Dendritic cell treated with granulocyte-macrophage colony-stimulating factor and Interleukin-4, amounts not matched to agents 40 ng/mL and 50 ng/mL, for 4 days (primary cell): ENCODE measurements at regions not wholly inside any gene's neighbourhood (a gene's known extent, or its start where the extent isn't known, plus 50 kb on each side); places are given as distances from the start of the nearest gene placed in this dataset.

ENCODE experiments used
- H3K27ac Mint-ChIP-seq: one replicate; pipeline ENCODE4 v1.8.0; 2022; ENCODE audit warnings: mild to moderate bottlenecking, mixed read lengths
- H3K27me3 Mint-ChIP-seq: one replicate; pipeline ENCODE4 v1.8.0; 2022; ENCODE audit warnings: mild to moderate bottlenecking, mixed read lengths
- H3K36me3 Mint-ChIP-seq: one replicate; pipeline ENCODE4 v1.8.0; 2022; ENCODE audit warnings: low read depth, mixed read lengths
- H3K4me1 Mint-ChIP-seq: one replicate; pipeline ENCODE4 v1.8.0; 2022; ENCODE audit warnings: low read depth, mixed read lengths
- H3K4me3 Mint-ChIP-seq: one replicate; pipeline ENCODE4 v1.8.0; 2022; ENCODE audit warnings: mild to moderate bottlenecking, moderate library complexity, mixed read lengths
- H3K9me3 Mint-ChIP-seq: one replicate; pipeline ENCODE4 v1.8.0; 2022; ENCODE audit warnings: mixed read lengths
- intact Hi-C: fragments of 100-400 bp; cut with micrococcal nuclease; formaldehyde crosslinking; loops from one replicate; pipeline ENCODE4 v1.15.0; 2022

DNA sequence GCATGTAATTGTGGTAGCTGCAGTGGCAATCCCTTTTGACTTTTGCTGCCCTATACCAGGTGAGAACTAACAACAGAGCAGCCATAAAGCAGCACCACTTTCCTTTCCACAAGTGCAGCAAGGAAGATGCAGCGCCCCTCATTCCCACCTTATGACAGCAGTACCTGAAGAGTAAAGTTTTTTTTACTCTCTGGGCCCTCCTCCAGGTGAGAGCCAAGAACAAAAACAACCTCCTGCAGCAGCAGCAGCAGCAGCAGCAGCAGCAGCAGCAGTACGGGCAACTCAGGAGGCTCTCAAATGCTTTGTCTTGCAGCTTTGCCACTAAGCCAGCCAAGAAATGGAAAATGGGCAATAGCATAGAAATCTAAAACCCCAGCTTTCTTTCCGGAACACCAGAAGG, 397.5 kb downstream of the FIGN start:
- no peaks in the 10 kb centered on the region for H3K27me3 Mint-ChIP-seq
- H3K4me1 Mint-ChIP-seq, result no peaks in the 10 kb centered on the region
- H3K4me3 Mint-ChIP-seq, result no peak overlapping the region
- no peak overlapping the region for H3K27ac Mint-ChIP-seq
- intact Hi-C loops, result no loop called here
- no peaks in the 10 kb centered on the region for H3K9me3 Mint-ChIP-seq
- no peaks in the 10 kb centered on the region for H3K36me3 Mint-ChIP-seq

DNA sequence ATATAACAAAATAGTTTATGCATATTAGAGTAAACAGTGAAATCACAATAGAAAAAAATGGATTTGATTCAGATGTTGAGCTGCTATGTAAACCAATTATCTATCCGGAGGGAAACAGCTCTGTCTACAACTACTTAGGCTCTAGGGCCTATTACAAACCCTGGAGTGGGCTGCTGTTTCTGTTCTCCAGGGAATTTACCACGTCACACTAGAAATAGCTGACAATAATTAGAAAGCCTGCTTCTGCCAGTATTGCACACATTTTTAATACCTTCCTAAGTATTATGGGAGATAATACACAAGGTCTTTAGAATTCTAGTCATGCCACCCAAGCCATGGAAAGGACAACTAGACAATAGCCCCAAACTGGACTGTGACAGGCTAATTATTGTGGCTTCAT, 411.1 kb downstream of the FIGN start:
- no peak overlapping the region for H3K27ac Mint-ChIP-seq
- intact Hi-C loops, result no loop called here
- no peaks in the 10 kb centered on the region for H3K27me3 Mint-ChIP-seq
- H3K9me3 Mint-ChIP-seq, result no peaks in the 10 kb centered on the region
- no peaks in the 10 kb centered on the region for H3K4me1 Mint-ChIP-seq
- no peaks in the 10 kb centered on the region for H3K36me3 Mint-ChIP-seq
- no peak overlapping the region for H3K4me3 Mint-ChIP-seq

DNA sequence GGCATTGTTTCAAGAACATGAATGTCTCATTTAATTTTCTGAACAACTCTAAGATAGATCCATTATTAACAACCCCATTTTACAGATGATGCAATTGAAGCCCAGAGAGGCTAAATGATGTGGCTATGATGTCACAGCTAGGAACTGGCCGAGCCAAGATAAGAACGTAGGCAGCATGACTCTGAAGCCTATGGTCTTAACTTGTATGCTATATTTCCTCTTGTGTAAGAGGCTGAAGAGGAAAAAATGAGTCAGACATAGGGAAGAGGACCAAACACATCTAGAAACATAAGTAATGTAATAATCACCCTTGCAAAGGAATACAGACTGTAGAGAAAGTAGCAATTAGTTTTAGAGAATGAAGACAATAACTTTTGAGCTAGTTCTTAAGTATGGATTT, 416.8 kb downstream of the FIGN start:
- Mint-ChIP-seq H3K4me3 (no peak overlapping the region), H3K27ac (no peak overlapping the region), H3K36me3 (no peaks in the 10 kb centered on the region), H3K4me1 (no peaks in the 10 kb centered on the region), H3K27me3 (no peaks in the 10 kb centered on the region), H3K9me3 (peaks cover 31% of the 10 kb centered on the region)
- intact Hi-C loops, result no loop called here

DNA sequence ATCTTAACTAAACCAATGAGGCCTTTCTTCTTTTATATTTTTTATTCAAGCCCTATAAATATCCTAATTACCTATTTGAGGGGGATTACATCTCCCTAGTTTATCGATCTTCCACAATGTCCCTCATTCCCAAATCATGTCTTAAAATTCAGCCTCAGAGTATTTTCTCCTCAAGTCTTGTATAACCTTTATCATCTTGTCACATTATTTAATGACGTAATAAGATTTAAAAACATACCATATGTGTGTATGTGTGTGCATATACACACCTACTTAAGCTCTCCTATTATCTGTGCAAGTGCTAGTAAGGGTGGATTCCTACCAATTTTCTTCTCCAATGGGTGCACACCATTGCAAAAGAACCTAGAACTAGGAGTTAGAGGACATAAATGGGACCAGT, 421.1 kb downstream of the FIGN start:
- H3K9me3 Mint-ChIP-seq, result peaks cover 31% of the 10 kb centered on the region
- no peaks in the 10 kb centered on the region for H3K27me3 Mint-ChIP-seq
- H3K27ac Mint-ChIP-seq, result no peak overlapping the region
- H3K4me1 Mint-ChIP-seq, result no peaks in the 10 kb centered on the region
- no peaks in the 10 kb centered on the region for H3K36me3 Mint-ChIP-seq
- H3K4me3 Mint-ChIP-seq, result no peak overlapping the region
- intact Hi-C loops, result no loop called here

DNA sequence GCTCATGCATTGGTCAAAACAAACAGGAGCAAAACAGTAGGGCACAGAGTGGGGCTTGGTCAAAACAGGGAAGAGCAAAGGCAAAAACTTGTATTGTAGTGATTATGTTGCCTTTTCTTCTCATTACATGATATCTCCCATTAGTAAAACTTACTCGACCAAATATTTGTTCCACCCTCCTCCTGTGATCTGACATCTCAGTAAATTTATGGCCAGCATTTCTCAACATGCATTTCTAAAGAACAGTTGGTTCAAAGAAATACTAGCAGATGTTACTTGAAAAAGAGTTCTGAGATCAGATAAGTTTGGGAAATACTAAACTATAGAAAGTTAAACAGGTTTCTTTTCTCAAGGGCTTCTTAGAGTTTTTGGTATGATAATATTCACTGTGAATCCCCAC, 423.1 kb downstream of the FIGN start:
- H3K4me1 Mint-ChIP-seq, result no peaks in the 10 kb centered on the region
- H3K4me3 Mint-ChIP-seq, result no peak overlapping the region
- no peaks in the 10 kb centered on the region for H3K36me3 Mint-ChIP-seq
- H3K27ac Mint-ChIP-seq, result no peak overlapping the region
- no peaks in the 10 kb centered on the region for H3K27me3 Mint-ChIP-seq
- H3K9me3 Mint-ChIP-seq, result peaks cover 16% of the 10 kb centered on the region
- intact Hi-C loops, result no loop called here

DNA sequence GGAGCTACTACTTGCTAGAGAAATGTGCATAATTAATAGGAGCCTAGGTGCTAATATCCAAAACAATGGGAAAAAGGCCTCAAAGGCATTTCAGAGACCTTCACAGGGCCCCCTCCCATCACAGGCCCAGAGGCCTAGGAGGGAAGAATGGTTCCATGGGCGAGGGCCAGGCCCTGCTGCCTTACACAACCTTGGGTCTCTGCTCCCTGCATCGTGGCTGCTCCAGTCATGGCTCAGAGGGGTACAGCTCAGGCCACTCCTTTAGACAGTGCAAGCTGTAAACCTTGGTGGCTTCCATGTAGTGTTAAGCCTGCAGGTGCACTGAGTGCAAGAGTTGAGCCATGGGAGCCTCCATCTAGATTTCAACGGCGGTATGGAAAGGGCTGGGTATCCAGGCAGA, 429.2 kb downstream of the FIGN start:
- Mint-ChIP-seq H3K4me3 (no peak overlapping the region), H3K27ac (no peak overlapping the region), H3K36me3 (no peaks in the 10 kb centered on the region), H3K4me1 (no peaks in the 10 kb centered on the region), H3K9me3 (peaks cover 28% of the 10 kb centered on the region), H3K27me3 (no peaks in the 10 kb centered on the region)
- intact Hi-C loops, result no loop called here

GRCh38 chr2:163302141-163302540, 433.7 kb downstream of the FIGN start:
- intact Hi-C loops, result no loop called here
- no peaks in the 10 kb centered on the region for H3K27me3 Mint-ChIP-seq
- H3K9me3 Mint-ChIP-seq, result peaks cover 21% of the 10 kb centered on the region
- H3K27ac Mint-ChIP-seq, result no peak overlapping the region
- H3K4me3 Mint-ChIP-seq, result no peak overlapping the region
- H3K36me3 Mint-ChIP-seq, result no peaks in the 10 kb centered on the region
- H3K4me1 Mint-ChIP-seq, result no peaks in the 10 kb centered on the region

DNA sequence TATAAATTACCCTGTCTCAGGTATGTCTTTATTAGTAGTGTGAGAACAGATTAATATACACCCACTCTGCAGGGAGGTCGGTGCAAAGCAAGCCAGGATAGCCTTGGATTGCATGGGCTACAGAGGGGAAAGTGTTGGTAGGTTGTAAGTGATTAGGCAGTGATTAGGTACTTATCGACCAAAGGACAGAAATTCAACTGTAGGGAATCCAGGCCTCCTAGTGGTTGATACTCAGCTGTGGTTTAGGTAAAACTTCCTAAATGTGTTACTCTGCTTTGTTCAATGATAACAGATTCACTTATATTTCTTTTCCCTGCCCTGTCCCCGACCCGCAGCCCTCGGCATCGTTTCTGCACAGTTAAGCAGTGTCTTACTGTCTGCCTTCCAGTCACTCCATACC, 444.0 kb downstream of the FIGN start:
- Mint-ChIP-seq H3K4me1 (no peaks in the 10 kb centered on the region), H3K27ac (no peak overlapping the region), H3K9me3 (peaks cover 18% of the 10 kb centered on the region), H3K27me3 (no peaks in the 10 kb centered on the region), H3K36me3 (no peaks in the 10 kb centered on the region), H3K4me3 (no peak overlapping the region)
- intact Hi-C loops, result no loop called here

- Mint-ChIP-seq H3K36me3 (no peaks in the 10 kb centered on the region), H3K4me1 (no peaks in the 10 kb centered on the region), H3K27me3 (no peaks in the 10 kb centered on the region), H3K9me3 (no peaks in the 10 kb centered on the region), H3K4me3 (no peak overlapping the region), H3K27ac (no peak overlapping the region)
- intact Hi-C loops, result no loop called here
Measured at GRCh38 chr2:163281717-163282116, 443.1 kb upstream of the KCNH7 start.

- Mint-ChIP-seq H3K27ac (no peak overlapping the region), H3K36me3 (no peaks in the 10 kb centered on the region), H3K4me3 (no peak overlapping the region), H3K9me3 (peaks cover 37% of the 10 kb centered on the region), H3K4me1 (no peaks in the 10 kb centered on the region), H3K27me3 (no peaks in the 10 kb centered on the region)
- intact Hi-C loops, result no loop called here
Measured at GRCh38 chr2:163269374-163270021, 430.9 kb upstream of the KCNH7 start.

DNA sequence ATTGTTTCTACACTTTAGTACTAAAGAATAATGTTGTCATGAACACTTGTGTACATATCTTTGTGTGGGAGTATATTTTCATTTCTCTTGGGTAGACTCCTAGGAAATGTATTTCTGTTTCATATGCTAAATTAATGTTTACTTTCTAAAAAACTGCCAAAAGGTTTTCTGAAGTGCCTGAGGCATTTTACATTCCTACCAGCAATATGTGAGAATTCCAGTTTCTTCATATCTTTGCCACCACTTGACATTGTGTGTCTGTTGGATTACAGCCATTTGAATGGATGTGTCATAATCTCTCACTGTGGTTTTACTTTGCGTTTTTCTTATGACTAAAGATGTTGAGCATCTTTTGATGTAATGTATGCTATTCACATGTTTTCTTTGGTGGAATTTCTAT, 428.2 kb upstream of the KCNH7 start:
- H3K27me3 Mint-ChIP-seq, result no peaks in the 10 kb centered on the region
- no peaks in the 10 kb centered on the region for H3K4me1 Mint-ChIP-seq
- H3K9me3 Mint-ChIP-seq, result peaks cover 10% of the 10 kb centered on the region

DNA sequence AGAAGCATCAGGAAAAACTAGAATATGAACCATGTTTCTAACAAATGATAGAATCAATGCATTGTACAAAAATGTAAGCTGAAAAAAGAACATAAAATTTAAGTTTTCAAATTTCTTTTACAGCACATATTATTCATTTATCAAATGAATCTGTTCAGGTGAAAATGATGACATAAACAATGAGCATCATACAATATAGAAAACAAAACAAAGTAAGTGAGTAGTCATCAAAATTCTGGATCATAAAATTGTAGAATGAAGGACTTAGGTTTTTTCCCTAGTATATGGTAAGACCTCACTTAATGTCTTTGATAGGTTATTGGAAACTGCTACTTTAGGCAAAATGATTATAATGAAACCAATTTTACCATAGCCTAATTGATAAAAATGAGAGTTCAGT, 427.0 kb upstream of the KCNH7 start:
- Mint-ChIP-seq H3K4me1 (no peaks in the 10 kb centered on the region), H3K9me3 (peaks cover 8% of the 10 kb centered on the region), H3K27ac (no peak overlapping the region), H3K27me3 (no peaks in the 10 kb centered on the region), H3K4me3 (no peak overlapping the region), H3K36me3 (no peaks in the 10 kb centered on the region)
- intact Hi-C loops, result no loop called here

More for the DNA sequence above, 428.2 kb upstream of the KCNH7 start:
- Mint-ChIP-seq H3K4me3 (no peak overlapping the region), H3K36me3 (no peaks in the 10 kb centered on the region), H3K27ac (no peak overlapping the region)
- intact Hi-C loops, result no loop called here

- H3K9me3 Mint-ChIP-seq, result peaks cover 4% of the 10 kb centered on the region
- no peaks in the 10 kb centered on the region for H3K4me1 Mint-ChIP-seq
- H3K4me3 Mint-ChIP-seq, result no peak overlapping the region
- no peak overlapping the region for H3K27ac Mint-ChIP-seq
- intact Hi-C loops, result no loop called here
- H3K27me3 Mint-ChIP-seq, result no peaks in the 10 kb centered on the region
- H3K36me3 Mint-ChIP-seq, result no peaks in the 10 kb centered on the region
Measured at GRCh38 chr2:163264341-163264740, 425.8 kb upstream of the KCNH7 start.

GRCh38 chr2:163259489-163259888, 420.9 kb upstream of the KCNH7 start:
- Mint-ChIP-seq H3K4me1 (no peaks in the 10 kb centered on the region), H3K27me3 (no peaks in the 10 kb centered on the region), H3K27ac (no peak overlapping the region), H3K9me3 (no peaks in the 10 kb centered on the region), H3K36me3 (no peaks in the 10 kb centered on the region), H3K4me3 (no peak overlapping the region)
- intact Hi-C loops, result no loop called here

GRCh38 chr2:163255086-163255485, 416.5 kb upstream of the KCNH7 start:
- Mint-ChIP-seq H3K27me3 (no peaks in the 10 kb centered on the region), H3K36me3 (no peaks in the 10 kb centered on the region)
- intact Hi-C loops, result no loop called here

More at GRCh38 chr2:163255086-163255485, 416.5 kb upstream of the KCNH7 start:
- Mint-ChIP-seq H3K4me1 (no peaks in the 10 kb centered on the region), H3K9me3 (no peaks in the 10 kb centered on the region), H3K4me3 (no peak overlapping the region), H3K27ac (no peak overlapping the region)
